ENCODE measurements at regions not wholly inside any gene's neighbourhood (a gene's known extent, or its start where the extent isn't known, plus 50 kb on each side); places are given as distances from the start of the nearest gene placed in this dataset.

- H3K27me3 Mint-ChIP-seq = peaks cover under 1% of the 10 kb centered on the region
- ChIA-PET CTCF (interaction anchor here (1.1 kb wide), 1 partner anchor 141 kb away, joined by 3 read pairs; no protein-coding TSS in a partner anchor), POLR2A (no interaction called here)
- H3K36me3 Mint-ChIP-seq = no peaks in the 10 kb centered on the region
- no peak for DNase-seq
- H3K27ac Mint-ChIP-seq = no peak overlapping the region
- no peak overlapping the region for H3K4me3 Mint-ChIP-seq
- H3K9me3 Mint-ChIP-seq = no peaks in the 10 kb centered on the region
- H3K4me1 Mint-ChIP-seq (ENCODE audit: low read depth) = no peaks in the 10 kb centered on the region
- intact Hi-C loops (cut with micrococcal nuclease) = no loop called here
Measured at GRCh38 chr4:15255537-15255936, 172.3 kb upstream of the C1QTNF7 start.

GRCh38 chr4:15260758-15261157 lies 167.1 kb upstream of the C1QTNF7 start:
- ChIA-PET POLR2A (no interaction called here), CTCF (interaction anchor here (0.6 kb wide), 1 partner anchor 544 kb away, joined by 3 read pairs; no protein-coding TSS in a partner anchor)
- Mint-ChIP-seq H3K27ac (no peak overlapping the region), H3K4me1 (ENCODE audit: low read depth) (no peaks in the 10 kb centered on the region), H3K27me3 (peaks cover 3% of the 10 kb centered on the region), H3K9me3 (peaks cover 13% of the 10 kb centered on the region), H3K36me3 (no peaks in the 10 kb centered on the region), H3K4me3 (no peak overlapping the region)
- no peak for DNase-seq
- intact Hi-C loops (cut with micrococcal nuclease) = no loop called here

GRCh38 chr4:15262396-15262795 lies 165.4 kb upstream of the C1QTNF7 start:
- Mint-ChIP-seq H3K4me3 (no peak overlapping the region), H3K9me3 (peaks cover 24% of the 10 kb centered on the region), H3K4me1 (ENCODE audit: low read depth) (no peaks in the 10 kb centered on the region), H3K27me3 (peaks cover 3% of the 10 kb centered on the region), H3K27ac (no peak overlapping the region), H3K36me3 (no peaks in the 10 kb centered on the region)
- CTCF ChIA-PET = no interaction called here
- intact Hi-C loops (cut with micrococcal nuclease) = no loop called here
- POLR2A ChIA-PET = no interaction called here
- peak; percentile 20 for DNase-seq

- Mint-ChIP-seq H3K4me1 (ENCODE audit: low read depth) (no peaks in the 10 kb centered on the region), H3K36me3 (no peaks in the 10 kb centered on the region), H3K27ac (no peak overlapping the region), H3K27me3 (peaks cover 10% of the 10 kb centered on the region), H3K9me3 (peaks cover 44% of the 10 kb centered on the region), H3K4me3 (no peak overlapping the region)
- POLR2A ChIA-PET = no interaction called here
- intact Hi-C loops (cut with micrococcal nuclease) = no loop called here
- DNase-seq = no peak
- CTCF ChIA-PET = no interaction called here
Measured at GRCh38 chr4:15270201-15270600, 157.6 kb upstream of the C1QTNF7 start.

GRCh38 chr4:15286041-15286440 lies 141.8 kb upstream of the C1QTNF7 start:
- H3K4me1 Mint-ChIP-seq (ENCODE audit: low read depth) = no peaks in the 10 kb centered on the region
- H3K27ac Mint-ChIP-seq = no peak overlapping the region
- POLR2A ChIA-PET = no interaction called here
- H3K27me3 Mint-ChIP-seq = no peaks in the 10 kb centered on the region
- CTCF ChIA-PET = no interaction called here
- H3K36me3 Mint-ChIP-seq = no peaks in the 10 kb centered on the region
- H3K9me3 Mint-ChIP-seq = no peaks in the 10 kb centered on the region
- DNase-seq = no peak
- intact Hi-C loops (cut with micrococcal nuclease) = no loop called here
- no peak overlapping the region for H3K4me3 Mint-ChIP-seq

GRCh38 chr4:15291122-15291521 lies 136.7 kb upstream of the C1QTNF7 start:
- Mint-ChIP-seq H3K4me3 (no peak overlapping the region), H3K9me3 (no peaks in the 10 kb centered on the region), H3K27me3 (peaks cover 3% of the 10 kb centered on the region), H3K27ac (no peak overlapping the region), H3K36me3 (no peaks in the 10 kb centered on the region), H3K4me1 (ENCODE audit: low read depth) (no peaks in the 10 kb centered on the region)
- POLR2A ChIA-PET = no interaction called here
- CTCF ChIA-PET = no interaction called here
- intact Hi-C loops (cut with micrococcal nuclease) = no loop called here
- DNase-seq = no peak

GRCh38 chr4:15293711-15294110 lies 134.1 kb upstream of the C1QTNF7 start:
- DNase-seq = no peak
- Mint-ChIP-seq H3K9me3 (no peaks in the 10 kb centered on the region), H3K4me1 (ENCODE audit: low read depth) (no peaks in the 10 kb centered on the region), H3K27ac (no peak overlapping the region), H3K27me3 (peaks cover 3% of the 10 kb centered on the region), H3K4me3 (no peak overlapping the region), H3K36me3 (no peaks in the 10 kb centered on the region)
- intact Hi-C loops (cut with micrococcal nuclease) = no loop called here
- POLR2A ChIA-PET = no interaction called here
- CTCF ChIA-PET = interaction anchor here (1.1 kb wide), 1 partner anchor 163 kb away, joined by 3 read pairs; no protein-coding TSS in a partner anchor

GRCh38 chr4:15294202-15294601 lies 133.6 kb upstream of the C1QTNF7 start:
- no peaks in the 10 kb centered on the region for H3K36me3 Mint-ChIP-seq
- H3K4me1 Mint-ChIP-seq (ENCODE audit: low read depth) = no peaks in the 10 kb centered on the region
- no peaks in the 10 kb centered on the region for H3K9me3 Mint-ChIP-seq

GRCh38 chr4:15294832-15295231 lies 133.0 kb upstream of the C1QTNF7 start:
- no peak overlapping the region for H3K4me3 Mint-ChIP-seq
- no peaks in the 10 kb centered on the region for H3K36me3 Mint-ChIP-seq
- intact Hi-C loops (cut with micrococcal nuclease) = no loop called here
- H3K27ac Mint-ChIP-seq = no peak overlapping the region
- no peaks in the 10 kb centered on the region for H3K4me1 Mint-ChIP-seq (ENCODE audit: low read depth)
- H3K27me3 Mint-ChIP-seq = peaks cover 3% of the 10 kb centered on the region
- DNase-seq = no peak
- CTCF ChIA-PET = interaction anchor here (1.1 kb wide), 1 partner anchor 162 kb away, joined by 3 read pairs; no protein-coding TSS in a partner anchor
- H3K9me3 Mint-ChIP-seq = no peaks in the 10 kb centered on the region
- POLR2A ChIA-PET = no interaction called here

More at GRCh38 chr4:15294202-15294601, 133.6 kb upstream of the C1QTNF7 start:
- ChIA-PET CTCF (interaction anchor here (1.1 kb wide), 1 partner anchor 163 kb away, joined by 3 read pairs; no protein-coding TSS in a partner anchor), POLR2A (no interaction called here)
- H3K27ac Mint-ChIP-seq = no peak overlapping the region
- H3K27me3 Mint-ChIP-seq = peaks cover 3% of the 10 kb centered on the region
- intact Hi-C loops (cut with micrococcal nuclease) = no loop called here
- DNase-seq = no peak
- no peak overlapping the region for H3K4me3 Mint-ChIP-seq

- Mint-ChIP-seq H3K36me3 (no peaks in the 10 kb centered on the region), H3K27ac (no peak overlapping the region), H3K9me3 (no peaks in the 10 kb centered on the region), H3K4me3 (no peak overlapping the region), H3K4me1 (ENCODE audit: low read depth) (no peaks in the 10 kb centered on the region), H3K27me3 (peaks cover 3% of the 10 kb centered on the region)
- no peak for DNase-seq
- POLR2A ChIA-PET = no interaction called here
- intact Hi-C loops (cut with micrococcal nuclease) = no loop called here
- CTCF ChIA-PET = no interaction called here
Measured at GRCh38 chr4:15295421-15296162, 132.2 kb upstream of the C1QTNF7 start.

- H3K27ac Mint-ChIP-seq = no peak overlapping the region
- H3K36me3 Mint-ChIP-seq = no peaks in the 10 kb centered on the region
- no peaks in the 10 kb centered on the region for H3K4me1 Mint-ChIP-seq (ENCODE audit: low read depth)
- intact Hi-C loops (cut with micrococcal nuclease) = no loop called here
- DNase-seq = no peak
- H3K9me3 Mint-ChIP-seq = no peaks in the 10 kb centered on the region
- H3K27me3 Mint-ChIP-seq = peaks cover 3% of the 10 kb centered on the region
- no peak overlapping the region for H3K4me3 Mint-ChIP-seq
- ChIA-PET CTCF (no interaction called here), POLR2A (no interaction called here)
Measured at GRCh38 chr4:15297344-15297743, 130.5 kb upstream of the C1QTNF7 start.

- intact Hi-C loops (cut with micrococcal nuclease) = no loop called here
- Mint-ChIP-seq H3K36me3 (no peaks in the 10 kb centered on the region), H3K27me3 (peaks cover 3% of the 10 kb centered on the region), H3K4me3 (no peak overlapping the region), H3K4me1 (ENCODE audit: low read depth) (no peaks in the 10 kb centered on the region), H3K9me3 (no peaks in the 10 kb centered on the region), H3K27ac (no peak overlapping the region)
- CTCF ChIA-PET = no interaction called here
- POLR2A ChIA-PET = no interaction called here
- DNase-seq = no peak
Measured at GRCh38 chr4:15299627-15300026, 128.2 kb upstream of the C1QTNF7 start.

- intact Hi-C loops (cut with micrococcal nuclease) = no loop called here
- ChIA-PET CTCF (no interaction called here), POLR2A (no interaction called here)
- Mint-ChIP-seq H3K4me1 (ENCODE audit: low read depth) (no peaks in the 10 kb centered on the region), H3K27me3 (peaks cover 2% of the 10 kb centered on the region), H3K4me3 (no peak overlapping the region), H3K36me3 (no peaks in the 10 kb centered on the region), H3K9me3 (no peaks in the 10 kb centered on the region), H3K27ac (no peak overlapping the region)
- no peak for DNase-seq
Measured at GRCh38 chr4:15303052-15303641, 124.7 kb upstream of the C1QTNF7 start.
